B cell (primary cell): ENCODE measurements at regions not wholly inside any gene's neighbourhood (a gene's known extent, or its start where the extent isn't known, plus 50 kb on each side); places are given as distances from the start of the nearest gene placed in this dataset.

Source experiments
- ATAC-seq: fragments of 200-7000 bp; cut with Tn5 transposase; one replicate; pipeline ENCODE4 v1.10.0; 2021; ENCODE audit warnings: low read depth, mild to moderate bottlenecking, moderate number of reproducible peaks, moderate library complexity
- CTCF ChIA-PET: fragments of 350-600 bp; sonication (Branson Sonifier 250); formaldehyde crosslinking; loops from one replicate; lab custom pipeline; 2021; ENCODE audit warnings: antibody characterized with exemption, inconsistent platforms; lab: Charles Lee
- POLR2A ChIA-PET: fragments of 350-600 bp; sonication (Branson Sonifier 250); formaldehyde crosslinking; loops from one replicate; lab custom pipeline; 2021; ENCODE audit warnings: antibody characterized with exemption; lab: Charles Lee
- DNase-seq: peaks from one replicate; pipeline ENCODE4 v3.0.0; 2013
- H2AFZ ChIP-seq: 2 replicates; pipeline ENCODE4 v1.6.1; 2012; ENCODE audit warnings: mild to moderate bottlenecking, low read depth, low read length; ENCODE audit not compliant: insufficient read depth, poor library complexity, severe bottlenecking
- H3K27ac ChIP-seq, 2 donors: 1 replicate in 1 of 2; 2 replicates in 1 of 2; pipeline ENCODE4 v1.5.1; 2012 to 2013; ENCODE audit warnings: low read length in 2 of 2, mild to moderate bottlenecking in 2 of 2, moderate library complexity in 1 of 2
- H3K27me3 ChIP-seq, 4 experiments: fragments of 200-600 bp in 1 of 4; sonication (generic) in 1 of 4; replicated peaks in 1 of 4; 1 replicate in 2 of 4; 2 replicates in 2 of 4; pipeline versions ENCODE4 v1.6.1 to v1.7.0; 2013 to 2016; ENCODE audit warnings: low read length in 3 of 4, mild to moderate bottlenecking in 2 of 4, mixed read lengths in 1 of 4, moderate library complexity in 1 of 4; ENCODE audit not compliant: insufficient read depth in 4 of 4, control insufficient read depth in 3 of 4; ENCODE audit errors: control extremely low read depth in 1 of 4
- H3K36me3 ChIP-seq, 2 experiments: replicated peaks in 1 of 2; 1 replicate in 1 of 2; 2 replicates in 1 of 2; pipeline versions ENCODE4 v1.6.1 to v1.7.1; 2013; ENCODE audit warnings: low read length in 1 of 2; ENCODE audit not compliant: insufficient read depth in 2 of 2, control insufficient read depth in 1 of 2; ENCODE audit errors: control extremely low read depth in 1 of 2, extremely low read depth in 1 of 2
- H3K4me1 ChIP-seq, 2 donors: fragments of 200-600 bp in 1 of 2; sonication (generic) in 1 of 2; 1 replicate in 1 of 2; 2 replicates in 1 of 2; pipeline versions ENCODE4 v1.5.1 to v1.6.1; 2013 to 2017; ENCODE audit warnings: low read length in 2 of 2; ENCODE audit not compliant: control insufficient read depth in 2 of 2, insufficient read depth in 2 of 2
- H3K4me2 ChIP-seq: replicated peaks from 2 replicates; pipeline ENCODE3; 2012; ENCODE audit warnings: mild to moderate bottlenecking, low read depth, low read length; ENCODE audit not compliant: poor library complexity, severe bottlenecking
- H3K4me3 ChIP-seq, 5 experiments: fragments of 200-600 bp in 1 of 5; sonication (generic) in 1 of 5; 1 replicate in 3 of 5; 2 replicates in 2 of 5; pipeline versions ENCODE4 v1.5.1 to v1.7.0; 2011 to 2016; ENCODE audit warnings: low read length in 4 of 5, mild to moderate bottlenecking in 4 of 5, low read depth in 2 of 5, control low read depth in 1 of 5, moderate library complexity in 1 of 5; ENCODE audit not compliant: insufficient read depth in 1 of 5; ENCODE audit errors: control extremely low read depth in 1 of 5, extremely low read depth in 1 of 5
- H3K79me2 ChIP-seq: fragments of 200-600 bp; sonication (generic); one replicate; pipeline ENCODE4 v1.6.0; 2016; ENCODE audit warnings: low read length; ENCODE audit not compliant: control insufficient read depth, insufficient read depth
- H3K9ac ChIP-seq: fragments of 200-600 bp; sonication (generic); 2 replicates; pipeline ENCODE4 v1.6.1; 2017; ENCODE audit warnings: mild to moderate bottlenecking, low read length, moderate library complexity
- H3K9me3 ChIP-seq, 3 donors: one replicate each; pipeline versions ENCODE4 v1.6.1 to v1.7.1; 2013; ENCODE audit warnings: low read length in 2 of 3; ENCODE audit not compliant: control insufficient read depth in 2 of 3, insufficient read depth in 1 of 3; ENCODE audit errors: control extremely low read depth in 1 of 3
- H4K20me1 ChIP-seq: 2 replicates; pipeline ENCODE4 v1.6.0; 2012; ENCODE audit warnings: mild to moderate bottlenecking, low read length; ENCODE audit not compliant: insufficient read depth, control insufficient read depth, poor library complexity, severe bottlenecking
- H3K27ac Mint-ChIP-seq: one replicate; pipeline ENCODE4 v1.8.0; 2021; ENCODE audit warnings: mixed read lengths
- H3K27me3 Mint-ChIP-seq: one replicate; pipeline ENCODE4 v1.8.0; 2021; ENCODE audit warnings: mixed read lengths
- H3K4me1 Mint-ChIP-seq: one replicate; pipeline ENCODE4 v1.8.0; 2021; ENCODE audit warnings: mixed read lengths
- H3K4me3 Mint-ChIP-seq: one replicate; pipeline ENCODE4 v1.8.0; 2021; ENCODE audit warnings: mixed read lengths
- H3K9me3 Mint-ChIP-seq: one replicate; pipeline ENCODE4 v1.8.0; 2022; ENCODE audit warnings: mixed read lengths; ENCODE audit not compliant: insufficient read depth
- EZH2 ChIP-seq: IDR thresholded peaks from 2 replicates; pipeline ENCODE4 v1.6.1; 2012; ENCODE audit warnings: borderline replicate concordance, low read depth, mild to moderate bottlenecking, moderate library complexity, low read length; ENCODE audit not compliant: insufficient read depth, poor library complexity, severe bottlenecking
- WGBS: methylation state at CpG from one replicate; pipeline ENCODE4 v1.1.5; 2013; ENCODE audit warnings: missing lambda C conversion rate; ENCODE audit not compliant: insufficient coverage; 5-methylcytosine and 5-hydroxymethylcytosine counted together
- intact Hi-C: fragments of 100-400 bp; cut with micrococcal nuclease; formaldehyde crosslinking; loops from one replicate; pipeline ENCODE4 v1.10.0; 2022
- TF ChIP-seq, protein P1 (sequence below): fragments of 200-600 bp; IDR thresholded peaks from one replicate; pipeline ENCODE4 v1.8.0; 2022; ENCODE audit warnings: antibody characterized with exemption, mild to moderate bottlenecking

- DNase-seq, result no peak
- Histone ChIP-seq H3K4me1 (peaks cover 0 to 5% of the 10 kb centered on the region in 2 donors), H3K27ac (no peak overlapping the region), H2AFZ (no peak overlapping the region), H3K36me3 (no peaks in the 10 kb centered on the region), H3K9me3 (no peaks in the 10 kb centered on the region), H3K4me3 (no peak overlapping the region), H3K79me2 (no peaks in the 10 kb centered on the region), H4K20me1 (no peaks in the 10 kb centered on the region), H3K4me2 (no peak overlapping the region), H3K27me3 (no peaks in the 10 kb centered on the region), H3K9ac (no peak overlapping the region)
- no peak for ATAC-seq
- Mint-ChIP-seq H3K27ac (no peak overlapping the region), H3K4me1 (peaks cover 5% of the 10 kb centered on the region), H3K27me3 (peaks cover 4% of the 10 kb centered on the region), H3K9me3 (no peaks in the 10 kb centered on the region), H3K4me3 (no peak overlapping the region)
- WGBS, result no CpG with 5 or more reads among the region's 1 CpG
- intact Hi-C loops, result no loop called here
- ChIA-PET POLR2A (no interaction called here), CTCF (no interaction called here)
- TF ChIP-seq EZH2, result no peak
- TF ChIP-seq, protein P1, sequence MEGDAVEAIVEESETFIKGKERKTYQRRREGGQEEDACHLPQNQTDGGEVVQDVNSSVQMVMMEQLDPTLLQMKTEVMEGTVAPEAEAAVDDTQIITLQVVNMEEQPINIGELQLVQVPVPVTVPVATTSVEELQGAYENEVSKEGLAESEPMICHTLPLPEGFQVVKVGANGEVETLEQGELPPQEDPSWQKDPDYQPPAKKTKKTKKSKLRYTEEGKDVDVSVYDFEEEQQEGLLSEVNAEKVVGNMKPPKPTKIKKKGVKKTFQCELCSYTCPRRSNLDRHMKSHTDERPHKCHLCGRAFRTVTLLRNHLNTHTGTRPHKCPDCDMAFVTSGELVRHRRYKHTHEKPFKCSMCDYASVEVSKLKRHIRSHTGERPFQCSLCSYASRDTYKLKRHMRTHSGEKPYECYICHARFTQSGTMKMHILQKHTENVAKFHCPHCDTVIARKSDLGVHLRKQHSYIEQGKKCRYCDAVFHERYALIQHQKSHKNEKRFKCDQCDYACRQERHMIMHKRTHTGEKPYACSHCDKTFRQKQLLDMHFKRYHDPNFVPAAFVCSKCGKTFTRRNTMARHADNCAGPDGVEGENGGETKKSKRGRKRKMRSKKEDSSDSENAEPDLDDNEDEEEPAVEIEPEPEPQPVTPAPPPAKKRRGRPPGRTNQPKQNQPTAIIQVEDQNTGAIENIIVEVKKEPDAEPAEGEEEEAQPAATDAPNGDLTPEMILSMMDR, result no peak
These were observed 173.1 kb downstream of the DUSP6 start for GRCh38 chr12:89179245-89179644.

- Histone ChIP-seq H3K4me1 (peaks cover 0 to 8% of the 10 kb centered on the region in 2 donors), H3K9me3 (no peaks in the 10 kb centered on the region), H3K4me3 (no peak overlapping the region), H3K9ac (no peak overlapping the region), H3K36me3 (no peaks in the 10 kb centered on the region), H2AFZ (no peak overlapping the region), H3K27me3 (no peaks in the 10 kb centered on the region), H4K20me1 (no peaks in the 10 kb centered on the region), H3K27ac (no peak overlapping the region), H3K4me2 (no peak overlapping the region), H3K79me2 (no peaks in the 10 kb centered on the region)
- intact Hi-C loops, result no loop called here
- no peak for DNase-seq
- POLR2A ChIA-PET, result no interaction called here
- ATAC-seq, result no peak
- CTCF ChIA-PET, result no interaction called here
- Mint-ChIP-seq H3K4me3 (no peak overlapping the region), H3K27ac (no peak overlapping the region), H3K4me1 (peaks cover 10% of the 10 kb centered on the region), H3K9me3 (no peaks in the 10 kb centered on the region), H3K27me3 (peaks cover 4% of the 10 kb centered on the region)
- no CpG with 5 or more reads among the region's 3 CpGs for WGBS
- TF ChIP-seq, protein P1, result no peak
- no peak for TF ChIP-seq EZH2
These were observed 174.4 kb downstream of the DUSP6 start for GRCh38 chr12:89177802-89178395.
